GM21526 (cell line): ENCODE measurements at regions not wholly inside any gene's neighbourhood (a gene's known extent, or its start where the extent isn't known, plus 50 kb on each side); places are given as distances from the start of the nearest gene placed in this dataset.
"Not testable (repeated sequence)": the region's sequence is repeated elsewhere in the genome, so short reads cannot be mapped to it uniquely, and the experiment has no call there.

Experiments
- ATAC-seq: cut with Tn5 transposase; IDR thresholded peaks from one replicate; pipeline ENCODE4 v1.9.1; 2021; ENCODE audit warnings: moderate library complexity; ENCODE audit not compliant: unreplicated experiment, low FRiP score

DNA sequence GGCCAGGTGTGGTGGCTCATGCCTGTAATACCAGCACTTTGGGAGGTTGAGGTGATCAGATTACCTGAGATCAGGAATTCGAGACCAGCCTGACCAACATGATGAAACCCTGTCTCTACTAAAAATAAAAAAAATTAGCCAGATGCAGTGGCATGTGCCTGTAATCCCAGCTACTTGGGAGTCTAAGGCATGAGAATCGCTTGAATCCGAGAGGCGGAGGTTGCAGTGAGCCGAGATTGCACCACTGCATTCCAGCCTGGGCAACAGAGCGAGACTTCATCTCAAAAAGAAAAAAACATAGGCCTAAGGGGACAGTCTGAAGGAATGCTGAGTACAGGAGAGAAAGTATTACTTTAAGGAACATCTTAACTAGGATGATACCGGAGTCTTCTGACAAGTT lies 650.6 kb upstream of the USP24 start:
- not testable (repeated sequence) for ATAC-seq

DNA sequence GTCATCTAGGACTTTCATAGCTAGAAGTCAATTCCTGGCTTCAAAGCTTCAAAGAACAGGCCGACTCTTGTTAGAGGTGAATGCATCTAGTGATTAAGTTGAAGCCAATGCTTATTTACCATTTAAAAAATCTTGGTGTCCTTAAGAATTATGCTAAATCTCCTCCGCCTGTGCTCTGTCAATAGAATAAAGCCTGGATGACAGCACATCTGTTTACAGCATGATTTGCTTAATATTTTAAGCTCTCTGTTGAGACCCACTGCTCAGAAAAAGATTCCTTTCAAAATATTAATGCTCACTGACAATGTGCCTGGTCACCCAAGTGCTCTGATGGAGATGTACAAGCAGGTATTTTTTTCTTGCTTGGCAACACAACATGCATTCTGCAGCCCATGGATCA lies 649.1 kb upstream of the USP24 start:
- no peak for ATAC-seq

DNA sequence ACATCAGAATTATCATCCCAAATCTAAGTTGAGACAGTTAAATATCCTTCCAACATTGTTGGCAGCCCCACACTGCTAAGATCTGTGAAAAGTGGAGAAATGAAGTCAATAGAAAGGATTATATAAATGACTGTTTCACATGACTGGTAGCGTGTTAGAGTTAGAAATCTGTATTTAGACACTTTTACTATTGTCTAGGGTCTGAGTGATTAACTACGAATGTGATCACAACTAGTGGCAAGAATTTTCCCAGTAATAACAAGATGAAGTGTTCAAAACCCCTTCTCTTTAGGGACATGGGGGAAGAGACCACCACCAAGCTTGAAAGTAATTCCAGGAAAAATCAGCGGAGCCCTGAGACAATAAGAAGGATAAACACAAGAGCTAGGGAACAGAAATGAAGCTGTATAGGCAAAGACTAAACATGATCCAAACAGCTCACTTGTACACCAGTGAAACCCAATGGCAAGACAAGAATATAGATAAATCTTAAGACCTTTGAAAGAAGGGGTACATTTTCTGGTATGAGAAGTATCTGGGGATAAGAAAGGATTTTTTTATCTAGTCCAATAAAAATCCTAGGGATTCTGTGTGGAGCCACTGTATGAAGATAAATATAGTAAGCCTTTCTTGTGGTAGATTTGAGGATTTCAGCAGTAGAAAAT lies 646.6 kb upstream of the USP24 start:
- ATAC-seq: no peak

DNA sequence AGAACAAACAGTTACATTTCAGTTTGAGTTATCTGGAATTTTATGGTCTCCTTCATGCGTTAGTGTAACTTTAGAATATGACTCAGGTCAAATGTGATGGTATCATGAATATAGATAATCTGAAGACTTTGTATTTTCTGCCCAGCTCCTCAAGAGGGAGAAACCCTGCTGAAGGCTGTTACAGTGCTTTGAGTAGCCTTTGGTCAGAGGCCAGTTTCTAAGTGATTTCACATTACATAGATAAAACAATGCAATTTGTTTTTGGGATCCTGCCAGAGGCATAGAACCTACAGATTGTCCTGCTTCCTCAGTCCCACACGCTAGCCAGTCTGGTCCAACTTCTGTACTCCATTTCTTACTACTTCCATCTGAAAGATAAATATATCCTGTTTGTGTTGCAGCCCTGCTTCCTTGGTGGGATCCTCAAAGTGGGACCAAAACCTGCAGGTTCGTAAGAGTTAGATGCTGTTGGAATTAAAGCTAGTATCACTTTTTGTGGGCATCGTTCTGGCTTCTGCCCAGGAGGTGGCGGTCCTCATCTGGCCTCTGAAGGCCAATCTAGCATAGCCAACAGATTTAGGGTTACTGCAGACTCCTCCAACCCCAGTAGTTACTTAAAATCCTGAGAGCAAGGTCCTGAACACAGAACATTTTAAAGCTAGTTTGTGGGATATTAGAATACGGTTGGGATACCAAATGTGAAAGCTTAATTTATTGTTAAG lies 645.8 kb upstream of the USP24 start:
- ATAC-seq: no peak

DNA sequence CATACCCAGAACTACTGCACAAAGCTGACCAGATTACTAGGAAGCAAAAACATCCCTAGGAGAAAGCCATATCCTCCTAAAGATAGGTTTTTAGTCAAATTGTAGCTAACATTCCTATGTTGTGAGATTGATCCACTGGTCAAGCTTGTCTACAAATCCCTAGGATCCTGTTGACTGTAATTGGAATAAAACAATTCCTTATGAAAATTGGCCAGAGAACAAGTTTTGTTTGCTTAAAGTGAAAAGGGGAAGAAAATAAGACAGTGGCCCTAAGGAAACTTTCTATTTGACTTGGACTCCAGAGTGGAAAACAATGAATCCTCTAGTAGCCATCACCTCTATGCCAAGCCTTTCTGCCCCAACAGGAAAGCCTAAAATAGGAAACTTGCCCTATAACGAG lies 645.2 kb upstream of the USP24 start:
- ATAC-seq: no peak

DNA sequence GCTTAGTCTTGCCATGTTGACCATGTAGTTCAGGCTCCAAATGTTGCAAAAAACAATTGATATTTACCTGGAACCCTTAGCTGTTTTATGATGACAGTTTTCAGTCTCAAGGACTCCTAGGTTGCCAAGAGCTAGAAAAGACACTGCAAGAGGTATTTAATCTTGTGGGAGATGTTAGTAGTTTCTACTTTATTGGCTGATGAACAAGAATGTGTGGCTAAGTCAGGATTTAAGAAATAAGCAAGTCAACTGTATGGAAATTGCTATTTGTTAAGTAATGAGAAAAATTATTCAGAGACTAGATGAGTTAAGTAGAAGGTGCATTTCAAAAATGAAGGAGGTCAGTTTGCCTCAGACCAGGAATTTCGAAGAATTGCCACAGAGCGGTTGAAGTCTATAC lies 639.7 kb upstream of the USP24 start:
- ATAC-seq: no peak

DNA sequence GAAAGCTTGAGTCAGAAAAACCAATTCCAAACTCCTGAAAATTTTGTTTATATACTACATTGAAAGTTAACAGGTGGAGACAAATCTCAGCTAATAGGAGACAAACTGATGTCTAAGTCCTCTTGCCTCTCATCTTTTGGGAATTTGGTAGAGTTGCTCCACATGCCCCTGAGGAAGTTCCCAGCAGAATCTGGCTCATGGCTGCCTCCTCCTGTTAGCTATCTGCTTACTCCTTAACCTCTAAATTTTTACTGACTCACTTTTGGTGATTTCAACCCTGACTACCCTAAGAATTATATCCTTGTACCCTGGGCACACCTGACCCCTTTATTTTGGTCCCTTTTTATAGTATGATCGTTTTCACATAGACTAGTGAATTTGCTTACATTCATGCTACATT lies 633.7 kb upstream of the USP24 start:
- ATAC-seq: no peak

DNA sequence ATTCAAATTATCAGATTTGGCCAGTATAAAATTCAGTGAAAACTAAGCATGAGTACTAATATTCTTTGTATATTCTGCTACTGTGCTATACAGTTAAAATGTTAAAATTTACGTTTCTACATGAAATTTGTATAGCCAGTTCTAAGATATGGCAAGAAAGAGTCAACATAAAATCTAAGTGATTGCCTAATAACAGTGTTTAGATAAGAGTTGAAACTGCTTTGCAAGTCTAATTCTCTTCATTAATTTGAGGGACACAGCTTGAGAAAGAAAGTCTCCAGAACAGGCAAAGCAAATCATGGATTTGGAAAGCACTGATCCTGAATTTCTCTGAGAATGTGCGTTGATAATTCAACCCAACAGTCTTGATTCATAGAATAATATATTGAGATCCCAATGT lies 630.9 kb upstream of the USP24 start:
- no peak for ATAC-seq

DNA sequence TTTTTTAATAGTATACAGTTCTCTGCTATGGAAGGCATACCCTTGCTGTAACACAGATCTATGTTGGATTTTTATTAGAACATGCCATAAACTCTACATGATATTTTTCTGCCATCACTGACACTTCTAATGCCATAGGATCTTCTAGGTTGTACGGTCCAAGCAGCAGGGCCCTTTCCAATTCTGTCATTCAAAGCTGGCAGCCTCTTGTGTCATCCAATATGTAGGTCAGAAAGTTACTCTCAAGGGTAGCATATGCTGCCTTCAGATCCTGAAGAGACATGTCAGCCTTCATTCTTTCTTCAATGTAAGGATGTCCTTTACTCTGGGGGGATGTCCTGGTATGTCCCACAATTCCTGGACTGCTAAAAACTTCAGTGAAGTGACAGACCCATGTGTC lies 629.2 kb upstream of the USP24 start:
- no peak for ATAC-seq

DNA sequence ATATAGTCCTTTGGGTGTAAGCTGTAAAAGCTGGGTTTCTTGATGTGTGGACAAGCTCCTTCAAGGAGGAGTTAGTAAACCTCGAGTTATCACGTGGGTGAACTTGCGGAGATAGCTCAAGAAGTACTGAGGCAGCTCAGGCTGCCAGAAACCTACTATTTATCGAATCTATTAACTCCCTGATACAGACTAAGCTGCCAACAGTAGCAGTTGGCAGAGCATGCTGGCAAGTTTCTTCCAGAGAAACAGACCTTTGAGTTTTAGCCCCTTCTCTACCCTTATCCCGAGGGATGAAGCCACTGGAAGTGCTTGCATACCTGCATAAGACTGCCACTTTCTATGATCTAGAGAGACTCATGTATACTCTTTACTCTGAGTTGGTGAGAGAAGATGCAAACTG lies 624.5 kb upstream of the USP24 start:
- ATAC-seq: no peak

DNA sequence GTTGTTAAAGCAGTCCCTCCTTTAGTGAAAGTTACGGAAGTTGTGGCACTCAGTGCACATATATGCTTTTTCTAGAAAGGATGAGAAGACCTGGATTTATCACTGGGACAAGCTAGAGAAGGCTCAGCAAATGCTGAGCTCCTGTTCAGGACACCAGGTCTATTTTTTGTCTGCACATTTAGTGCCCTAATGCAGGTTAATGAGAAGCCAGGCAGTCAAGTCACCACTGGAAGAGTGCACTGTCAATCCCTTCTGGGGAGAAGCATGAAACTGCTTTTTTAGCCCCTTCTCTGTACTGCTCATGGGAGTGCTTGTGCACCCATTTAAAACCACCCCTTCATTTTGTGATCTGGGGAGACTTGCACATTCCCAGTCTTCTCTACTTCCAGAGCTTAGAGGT lies 624.1 kb upstream of the USP24 start:
- ATAC-seq: no peak

DNA sequence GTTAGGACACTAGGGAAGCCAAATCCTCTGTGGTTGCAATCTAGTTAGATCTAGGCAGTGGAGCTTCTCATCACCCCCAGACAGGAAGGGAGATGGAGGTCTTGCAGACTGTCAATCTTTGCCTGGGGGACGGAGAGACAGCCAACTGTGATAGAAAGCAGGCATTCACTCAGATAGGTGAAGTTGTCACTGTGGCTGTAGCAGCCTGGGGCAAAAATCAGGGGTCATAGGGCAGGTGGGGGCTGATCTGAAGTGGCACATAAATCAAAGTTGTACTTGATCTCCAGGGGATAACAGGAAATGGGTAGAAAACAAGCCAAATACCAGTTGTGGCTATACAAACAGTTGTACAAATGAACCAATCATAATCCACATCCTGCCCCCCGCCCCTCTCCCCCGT lies 620.9 kb upstream of the USP24 start:
- ATAC-seq: no peak

DNA sequence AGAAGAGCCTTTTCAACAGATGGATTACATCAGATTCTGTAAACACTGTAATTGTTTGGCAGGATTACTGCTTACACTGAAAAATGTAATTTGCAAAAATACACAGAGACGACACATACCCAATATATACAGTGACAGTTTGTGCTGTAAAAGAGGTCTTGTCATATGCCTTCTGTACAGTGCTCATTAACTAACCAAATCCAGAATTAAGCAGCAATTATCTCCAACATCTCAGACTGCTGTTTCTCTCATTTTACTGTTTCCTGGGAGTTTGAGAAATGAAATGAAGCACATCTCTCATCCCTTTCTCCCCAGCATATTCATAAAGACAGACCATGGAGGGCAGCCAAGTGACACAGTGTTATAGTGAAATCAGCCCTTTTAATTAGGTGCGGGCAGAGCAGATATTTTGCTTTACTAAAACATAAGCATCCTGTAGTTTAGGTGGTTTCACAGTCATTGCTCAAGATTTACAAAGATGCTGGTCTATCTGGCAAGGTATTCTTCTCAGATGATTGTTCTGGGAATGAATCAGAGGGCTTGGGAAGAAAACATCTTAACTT lies 618.4 kb upstream of the USP24 start:
- no peak for ATAC-seq

DNA sequence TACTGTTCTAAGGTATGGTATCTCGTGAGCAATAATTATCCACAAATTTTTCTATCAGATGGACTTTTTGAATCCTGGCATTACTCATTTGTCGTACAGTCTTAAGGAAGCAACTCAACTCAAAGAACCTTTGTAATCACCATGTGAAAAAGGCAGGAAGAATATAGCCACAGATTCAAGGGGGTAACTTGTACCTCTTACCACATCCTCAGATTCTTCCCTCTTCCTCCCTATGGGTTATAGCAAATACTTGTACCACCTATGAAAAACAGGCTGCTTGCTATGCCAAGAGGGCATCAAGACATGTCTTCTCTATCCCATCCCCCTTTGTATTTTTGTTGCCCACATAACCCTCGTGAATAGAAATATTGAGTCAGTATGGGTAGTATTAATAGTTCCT lies 616.6 kb upstream of the USP24 start:
- ATAC-seq: no peak

DNA sequence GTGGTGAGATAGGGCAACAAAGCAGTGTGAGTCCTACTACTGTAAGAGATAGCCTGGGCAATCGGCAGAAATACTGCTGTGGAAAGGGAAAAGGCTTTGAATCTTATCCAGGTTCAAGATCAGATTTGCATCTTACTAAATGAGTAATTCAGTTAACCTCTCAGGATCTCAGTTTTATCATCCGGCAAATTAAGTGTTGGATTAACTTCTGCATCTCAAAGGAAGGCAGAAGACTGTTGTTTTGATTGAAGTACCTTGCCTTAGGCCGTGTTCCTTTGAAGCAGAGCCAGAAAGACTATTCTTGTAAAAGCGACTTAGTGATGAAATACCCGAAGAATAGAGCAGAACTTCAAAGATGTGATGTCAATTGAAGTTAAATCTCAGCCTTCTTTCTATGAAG lies 612.9 kb upstream of the USP24 start:
- no peak for ATAC-seq

DNA sequence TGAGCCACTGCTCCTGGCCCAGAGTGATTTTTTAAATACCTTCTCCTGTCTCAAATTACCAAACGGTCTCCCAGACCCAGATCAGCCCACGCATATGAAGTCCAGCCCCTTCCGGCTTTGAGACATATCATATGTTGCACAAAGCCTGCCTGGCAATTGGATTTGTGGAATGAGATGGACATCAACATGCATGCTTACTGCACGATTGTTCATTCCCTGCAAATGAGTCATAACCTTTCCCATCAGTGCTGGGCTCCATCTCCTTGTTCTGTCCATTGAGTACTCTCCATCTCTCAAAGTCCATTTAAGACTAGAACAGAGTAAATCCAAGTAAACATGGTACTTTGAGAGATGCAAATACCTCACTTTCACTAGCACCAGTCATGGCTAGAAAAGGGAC lies 612.2 kb upstream of the USP24 start:
- ATAC-seq: no peak

DNA sequence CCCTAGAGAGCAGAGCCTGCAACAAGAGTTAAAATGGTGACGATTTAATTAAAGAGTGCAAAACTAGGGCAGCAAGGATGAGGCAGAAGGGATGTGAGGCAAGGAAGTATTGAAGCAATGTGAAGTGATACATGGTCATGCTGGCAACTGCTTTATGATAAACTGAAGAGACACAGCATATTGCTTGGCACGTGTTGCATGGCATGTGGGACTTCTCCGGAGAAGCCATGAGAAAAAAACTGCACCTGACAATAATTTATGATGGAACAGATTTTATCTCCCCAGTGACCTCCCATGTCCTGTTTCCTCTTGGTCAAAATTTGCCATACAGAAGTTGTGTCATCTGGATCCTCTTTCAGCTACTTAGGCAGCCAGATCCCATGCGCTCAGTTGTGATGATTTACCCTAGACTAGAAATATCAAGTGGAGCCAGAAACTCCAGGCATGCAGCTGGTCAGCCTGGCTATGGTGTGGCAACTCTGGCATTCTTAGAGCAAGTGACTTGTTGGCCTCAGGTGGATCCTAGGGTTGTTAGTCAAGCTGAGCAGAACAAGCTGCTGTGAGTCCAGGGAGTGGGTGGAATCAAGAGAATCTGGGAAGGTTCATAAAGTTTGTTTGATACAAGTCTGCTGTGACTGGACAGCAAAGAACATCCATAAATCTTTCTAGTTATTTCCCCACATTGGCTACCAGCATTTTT lies 611.4 kb upstream of the USP24 start:
- ATAC-seq: no peak

DNA sequence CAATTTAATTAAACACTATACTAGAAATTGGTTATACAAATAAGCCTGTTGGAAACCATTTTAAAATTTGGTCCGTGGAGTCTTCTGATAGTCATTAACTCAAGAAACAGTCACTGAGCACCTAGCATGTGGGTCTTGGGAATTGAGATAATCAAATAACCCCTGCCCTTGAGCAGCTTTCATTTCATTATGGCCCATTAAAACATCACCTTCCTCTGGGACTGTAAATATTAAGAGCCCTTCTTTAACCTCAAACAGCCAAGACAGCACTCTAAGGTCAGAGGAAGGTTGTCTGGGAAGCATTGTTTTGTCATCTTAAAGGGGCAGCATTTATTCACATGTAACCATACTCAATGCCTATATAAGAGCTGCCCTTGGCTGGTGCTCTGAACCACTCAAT lies 610.3 kb upstream of the USP24 start:
- no peak for ATAC-seq

DNA sequence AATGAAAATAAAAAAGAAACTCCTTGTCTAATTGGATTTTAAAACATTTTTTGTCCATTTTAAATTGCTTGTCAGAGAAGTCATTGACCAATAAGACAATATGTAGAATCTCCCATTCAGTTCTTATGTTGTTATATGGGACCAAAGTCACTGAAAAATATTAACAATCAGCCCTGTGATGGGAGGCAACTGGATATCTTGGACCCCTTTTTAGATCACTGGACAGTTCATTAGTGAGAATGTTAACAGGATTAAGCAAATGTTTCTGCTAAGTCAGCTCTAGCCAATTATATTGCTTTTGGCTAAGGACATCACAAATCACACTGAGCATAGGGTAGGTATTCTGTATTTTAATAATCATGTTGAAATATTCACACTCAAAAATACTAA lies 609.1 kb upstream of the USP24 start:
- ATAC-seq: no peak

DNA sequence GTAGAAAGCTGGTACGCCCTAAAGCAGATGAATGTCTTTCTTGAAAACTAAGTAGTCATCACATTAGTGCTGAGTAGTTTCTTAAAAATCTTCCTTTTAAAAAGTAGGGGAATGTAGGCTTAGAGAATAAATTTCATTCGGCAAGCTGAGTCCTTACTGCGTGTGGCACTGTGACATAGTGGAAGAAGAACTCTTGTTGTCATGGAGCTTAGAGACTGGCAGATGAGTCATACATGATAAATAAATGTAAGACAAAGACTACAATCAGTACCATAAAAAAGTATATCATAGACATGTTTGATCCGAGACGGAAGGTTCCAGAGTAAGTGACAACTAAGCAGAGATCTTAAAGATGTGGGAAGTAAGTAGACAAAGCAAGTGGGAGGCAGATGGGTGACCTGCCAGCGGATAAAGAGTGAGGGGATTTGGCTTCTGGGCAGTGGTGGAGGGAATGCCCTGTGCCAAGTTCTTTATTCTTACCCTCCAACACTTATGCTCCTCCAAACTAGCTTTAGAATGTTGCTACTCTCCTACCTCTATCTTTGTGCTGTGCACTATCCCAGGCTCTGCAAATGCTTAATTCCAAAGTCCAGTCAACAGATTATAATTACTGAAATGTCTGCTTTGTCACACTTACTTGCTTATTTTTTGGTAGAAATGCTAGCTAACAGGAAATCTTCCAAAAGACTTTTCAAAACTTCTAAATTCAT lies 608.5 kb upstream of the USP24 start:
- no peak for ATAC-seq

DNA sequence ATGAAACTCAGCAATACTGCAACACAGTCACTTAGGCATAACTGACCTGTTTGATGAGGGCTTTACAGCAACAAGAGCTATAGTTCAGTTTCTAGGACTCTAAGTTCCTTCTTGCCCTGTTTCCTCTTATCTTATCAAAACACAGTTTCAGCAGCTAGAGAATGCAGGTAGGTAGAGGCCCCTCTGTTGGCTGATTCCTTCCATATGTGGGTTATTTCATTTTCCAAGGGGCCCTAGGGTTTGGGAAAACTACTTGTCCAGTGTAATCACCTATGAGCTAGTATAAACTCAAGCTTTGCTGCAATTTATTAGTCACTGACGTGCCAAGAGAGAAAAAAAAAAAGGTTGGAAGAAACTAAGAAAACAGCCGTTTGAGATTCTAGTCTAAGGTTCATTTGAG lies 607.7 kb upstream of the USP24 start:
- ATAC-seq: no peak
